ENCODE measurements at regions not wholly inside any gene's neighbourhood (a gene's known extent, or its start where the extent isn't known, plus 50 kb on each side); places are given as distances from the start of the nearest gene placed in this dataset.

DNA sequence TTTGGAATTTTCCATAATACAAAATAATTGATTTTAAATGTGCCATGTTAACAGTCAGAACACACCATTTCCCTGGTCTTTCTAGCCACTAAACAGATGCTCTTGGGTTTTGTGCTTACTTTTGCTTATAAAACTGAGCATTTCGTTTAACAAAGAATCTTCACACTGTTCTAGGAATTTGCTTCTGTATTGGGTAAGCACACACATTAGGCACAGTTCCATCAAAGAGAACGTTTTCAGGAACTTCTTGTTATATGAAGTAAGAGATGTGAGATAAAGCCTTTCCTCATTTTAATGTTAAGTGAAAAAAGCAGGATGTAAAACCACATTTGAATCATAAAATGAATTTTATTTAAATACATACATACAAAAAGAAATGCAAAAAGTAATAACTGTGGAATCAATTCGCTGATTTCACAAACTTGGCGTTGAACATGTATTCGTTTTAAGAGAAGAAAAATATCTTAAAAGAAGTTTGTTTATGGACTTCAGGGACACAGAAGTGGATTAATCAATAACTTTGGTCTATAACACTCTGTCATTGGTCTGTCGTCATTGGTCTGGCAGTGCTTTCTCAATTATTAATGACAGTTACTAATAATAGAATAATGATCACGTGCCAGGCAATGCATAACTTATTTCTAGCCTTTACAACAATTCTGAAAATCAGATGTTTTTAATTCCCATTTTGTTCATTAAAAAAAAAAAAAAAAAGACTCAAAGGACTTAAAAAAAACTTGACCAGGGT is 199.9 kb upstream of the PRDM1 start:
- no peak overlapping the region for H3K4me3 ChIP-seq (ENCODE audit: low read length)
- H3K27ac ChIP-seq (ENCODE audit: low read length), result no peak overlapping the region
- H3K9me3 ChIP-seq (ENCODE audit: insufficient read depth, low read depth, low read length), result no peaks in the 10 kb centered on the region
- H3K4me1 ChIP-seq (ENCODE audit: insufficient read depth, low read length), result peaks cover 8% of the 10 kb centered on the region; the same call in 1 of the 2 replicates
- H3K9ac ChIP-seq (ENCODE audit: low read depth, low read length), result no peak overlapping the region
- no peaks in the 10 kb centered on the region for H3K36me3 ChIP-seq (ENCODE audit: insufficient read depth, low read depth, low read length)
- H3K27me3 ChIP-seq (ENCODE audit: insufficient read depth, low read length), result no peaks in the 10 kb centered on the region

DNA sequence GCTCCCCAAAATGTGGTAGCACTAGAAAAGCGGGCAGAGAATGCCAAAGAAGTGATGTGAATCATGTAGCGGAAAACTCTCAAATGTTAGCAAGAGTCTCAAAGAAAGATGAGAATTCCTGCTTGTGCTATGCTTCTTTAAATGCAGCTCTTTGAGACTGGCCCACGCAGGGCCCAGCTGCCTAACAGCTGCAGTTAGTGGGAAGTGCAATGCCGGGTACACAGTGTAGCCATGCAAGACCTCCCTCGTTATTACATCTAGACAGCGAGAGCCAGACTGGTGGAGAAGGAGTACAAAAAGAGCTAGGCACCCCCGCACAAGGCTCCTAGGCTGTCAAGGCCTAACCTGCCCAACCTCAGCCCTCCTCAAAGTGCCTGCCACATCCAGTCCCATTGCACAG is 201.7 kb upstream of the PRDM1 start:
- no peak overlapping the region for H3K27ac ChIP-seq (ENCODE audit: low read length)

DNA sequence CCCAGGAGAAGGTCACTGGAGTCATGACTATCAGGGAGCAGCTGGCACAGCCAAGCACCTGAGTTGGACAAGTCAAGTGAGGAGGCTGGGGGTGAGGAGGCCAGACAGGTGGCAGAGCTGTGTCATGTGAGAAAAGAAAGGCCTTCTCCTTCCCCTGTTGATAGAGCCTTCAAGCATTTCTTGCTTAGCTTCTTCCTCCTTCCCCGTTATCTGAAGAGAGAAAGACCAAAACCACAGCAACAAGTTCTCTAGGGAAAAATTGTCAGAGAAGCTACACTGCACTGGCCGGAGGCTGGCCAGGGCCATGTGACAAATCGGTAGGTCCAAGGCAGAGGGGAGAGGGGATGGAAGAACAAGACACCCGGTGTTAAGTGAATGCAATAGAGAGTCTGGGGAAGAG is 202.1 kb upstream of the PRDM1 start:
- Histone ChIP-seq H3K4me1 (ENCODE audit: insufficient read depth, low read length) (peaks cover 8% of the 10 kb centered on the region; the same call in 1 of the 2 replicates), H3K27ac (ENCODE audit: low read length) (no peak overlapping the region)

More for the DNA sequence above, 201.7 kb upstream of the PRDM1 start:
- no peaks in the 10 kb centered on the region for H3K9me3 ChIP-seq (ENCODE audit: insufficient read depth, low read depth, low read length)
- H3K4me1 ChIP-seq (ENCODE audit: insufficient read depth, low read length), result peaks cover 8% of the 10 kb centered on the region; the same call in 1 of the 2 replicates
- no peaks in the 10 kb centered on the region for H3K36me3 ChIP-seq (ENCODE audit: insufficient read depth, low read depth, low read length)
- H3K27me3 ChIP-seq (ENCODE audit: insufficient read depth, low read length), result no peaks in the 10 kb centered on the region
- H3K4me3 ChIP-seq (ENCODE audit: low read length), result no peak overlapping the region
- no peak overlapping the region for H3K9ac ChIP-seq (ENCODE audit: low read depth, low read length)

DNA sequence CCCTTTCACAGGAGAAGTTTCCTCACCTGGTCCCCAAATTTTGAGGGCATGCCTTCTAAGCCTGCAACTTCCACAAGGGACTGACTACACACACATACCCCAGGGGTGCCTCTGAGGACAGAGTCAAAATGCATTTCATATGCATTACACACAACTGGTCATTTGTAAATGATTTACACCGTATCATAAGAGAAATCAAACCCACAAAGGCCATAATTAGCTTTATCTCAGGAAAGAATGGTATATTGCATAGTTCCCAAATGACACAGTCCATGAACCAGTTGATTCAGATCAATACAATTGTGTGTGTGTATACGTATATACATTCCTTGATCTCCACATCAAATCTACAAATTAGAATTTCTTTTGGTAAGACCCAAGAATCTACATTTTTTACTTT is 203.3 kb upstream of the PRDM1 start:
- Histone ChIP-seq H3K9ac (ENCODE audit: low read depth, low read length) (no peak overlapping the region), H3K27ac (ENCODE audit: low read length) (no peak overlapping the region), H3K9me3 (ENCODE audit: insufficient read depth, low read depth, low read length) (no peaks in the 10 kb centered on the region), H3K4me3 (ENCODE audit: low read length) (no peak overlapping the region), H3K4me1 (ENCODE audit: insufficient read depth, low read length) (peaks cover 7% of the 10 kb centered on the region; the same call in 1 of the 2 replicates), H3K36me3 (ENCODE audit: insufficient read depth, low read depth, low read length) (no peaks in the 10 kb centered on the region), H3K27me3 (ENCODE audit: insufficient read depth, low read length) (no peaks in the 10 kb centered on the region)

More for the DNA sequence above, 202.1 kb upstream of the PRDM1 start:
- Histone ChIP-seq H3K27me3 (ENCODE audit: insufficient read depth, low read length) (no peaks in the 10 kb centered on the region), H3K4me3 (ENCODE audit: low read length) (no peak overlapping the region), H3K9me3 (ENCODE audit: insufficient read depth, low read depth, low read length) (no peaks in the 10 kb centered on the region), H3K9ac (ENCODE audit: low read depth, low read length) (no peak overlapping the region), H3K36me3 (ENCODE audit: insufficient read depth, low read depth, low read length) (no peaks in the 10 kb centered on the region)

- H3K9ac ChIP-seq (ENCODE audit: low read depth, low read length), result no peak overlapping the region
- H3K27me3 ChIP-seq (ENCODE audit: insufficient read depth, low read length), result no peaks in the 10 kb centered on the region
- H3K4me3 ChIP-seq (ENCODE audit: low read length), result no peak overlapping the region
- no peak overlapping the region for H3K27ac ChIP-seq (ENCODE audit: low read length)
- H3K4me1 ChIP-seq (ENCODE audit: insufficient read depth, low read length), result peaks cover 4% of the 10 kb centered on the region; the same call in 1 of the 2 replicates
- H3K9me3 ChIP-seq (ENCODE audit: insufficient read depth, low read depth, low read length), result no peaks in the 10 kb centered on the region
- no peaks in the 10 kb centered on the region for H3K36me3 ChIP-seq (ENCODE audit: insufficient read depth, low read depth, low read length)
These were observed 203.9 kb upstream of the PRDM1 start for GRCh38 chr6:105882121-105882803.

- no peak overlapping the region for H3K9ac ChIP-seq (ENCODE audit: low read depth, low read length)
These were observed 204.5 kb upstream of the PRDM1 start for GRCh38 chr6:105881608-105882007.

DNA sequence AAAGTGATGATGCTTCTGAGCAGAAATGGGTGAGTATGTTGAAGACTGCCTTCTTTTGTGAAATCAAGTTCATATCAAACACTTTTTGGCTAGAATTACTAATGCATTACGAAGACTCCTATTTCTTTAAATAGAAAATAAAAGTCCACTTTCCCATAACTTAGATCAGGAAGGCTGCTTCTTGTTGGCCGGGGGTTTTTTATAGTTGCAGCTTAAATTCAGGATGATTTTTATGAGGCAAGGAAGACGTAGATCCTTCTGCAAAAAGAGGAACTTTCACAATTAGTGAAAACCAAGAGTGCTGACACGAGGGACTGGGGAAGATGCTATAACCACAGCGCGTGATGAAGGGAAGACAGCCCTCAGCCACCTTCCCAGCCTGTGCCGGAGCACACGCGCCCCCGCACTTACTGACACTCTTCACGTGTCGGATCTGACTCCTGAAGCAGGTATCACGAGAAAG is 206.1 kb upstream of the PRDM1 start:
- Histone ChIP-seq H3K4me1 (ENCODE audit: insufficient read depth, low read length) (no peaks in the 10 kb centered on the region), H3K9ac (ENCODE audit: low read depth, low read length) (no peak overlapping the region), H3K27me3 (ENCODE audit: insufficient read depth, low read length) (no peaks in the 10 kb centered on the region), H3K27ac (ENCODE audit: low read length) (no peak overlapping the region), H3K4me3 (ENCODE audit: low read length) (no peak overlapping the region), H3K9me3 (ENCODE audit: insufficient read depth, low read depth, low read length) (no peaks in the 10 kb centered on the region), H3K36me3 (ENCODE audit: insufficient read depth, low read depth, low read length) (no peaks in the 10 kb centered on the region)

More at GRCh38 chr6:105881608-105882007, 204.5 kb upstream of the PRDM1 start:
- Histone ChIP-seq H3K9me3 (ENCODE audit: insufficient read depth, low read depth, low read length) (no peaks in the 10 kb centered on the region), H3K4me1 (ENCODE audit: insufficient read depth, low read length) (no peaks in the 10 kb centered on the region; the same call in 1 of the 2 replicates), H3K27me3 (ENCODE audit: insufficient read depth, low read length) (no peaks in the 10 kb centered on the region), H3K27ac (ENCODE audit: low read length) (no peak overlapping the region), H3K4me3 (ENCODE audit: low read length) (no peak overlapping the region), H3K36me3 (ENCODE audit: insufficient read depth, low read depth, low read length) (no peaks in the 10 kb centered on the region)

- Histone ChIP-seq H3K4me3 (ENCODE audit: low read length) (no peak overlapping the region), H3K27ac (ENCODE audit: low read length) (no peak overlapping the region), H3K9me3 (ENCODE audit: insufficient read depth, low read depth, low read length) (no peaks in the 10 kb centered on the region), H3K36me3 (ENCODE audit: insufficient read depth, low read depth, low read length) (no peaks in the 10 kb centered on the region), H3K4me1 (ENCODE audit: insufficient read depth, low read length) (no peaks in the 10 kb centered on the region), H3K9ac (ENCODE audit: low read depth, low read length) (no peak overlapping the region), H3K27me3 (ENCODE audit: insufficient read depth, low read length) (no peaks in the 10 kb centered on the region)
These were observed 207.0 kb upstream of the PRDM1 start for GRCh38 chr6:105879146-105879545.

GRCh38 chr6:105875974-105876640 is 210.0 kb upstream of the PRDM1 start:
- no peaks in the 10 kb centered on the region for H3K27me3 ChIP-seq (ENCODE audit: insufficient read depth, low read length)
- no peaks in the 10 kb centered on the region for H3K4me1 ChIP-seq (ENCODE audit: insufficient read depth, low read length)
- no peak overlapping the region for H3K27ac ChIP-seq (ENCODE audit: low read length)
- H3K36me3 ChIP-seq (ENCODE audit: insufficient read depth, low read depth, low read length), result no peaks in the 10 kb centered on the region
- no peaks in the 10 kb centered on the region for H3K9me3 ChIP-seq (ENCODE audit: insufficient read depth, low read depth, low read length)
- H3K9ac ChIP-seq (ENCODE audit: low read depth, low read length), result no peak overlapping the region
- no peak overlapping the region for H3K4me3 ChIP-seq (ENCODE audit: low read length)

GRCh38 chr6:105874835-105875626 is 211.1 kb upstream of the PRDM1 start:
- Histone ChIP-seq H3K4me3 (ENCODE audit: low read length) (no peak overlapping the region), H3K36me3 (ENCODE audit: insufficient read depth, low read depth, low read length) (no peaks in the 10 kb centered on the region), H3K4me1 (ENCODE audit: insufficient read depth, low read length) (peaks cover 3% of the 10 kb centered on the region; the same call in 1 of the 2 replicates), H3K27ac (ENCODE audit: low read length) (no peak overlapping the region), H3K9me3 (ENCODE audit: insufficient read depth, low read depth, low read length) (no peaks in the 10 kb centered on the region), H3K27me3 (ENCODE audit: insufficient read depth, low read length) (no peaks in the 10 kb centered on the region), H3K9ac (ENCODE audit: low read depth, low read length) (no peak overlapping the region)

DNA sequence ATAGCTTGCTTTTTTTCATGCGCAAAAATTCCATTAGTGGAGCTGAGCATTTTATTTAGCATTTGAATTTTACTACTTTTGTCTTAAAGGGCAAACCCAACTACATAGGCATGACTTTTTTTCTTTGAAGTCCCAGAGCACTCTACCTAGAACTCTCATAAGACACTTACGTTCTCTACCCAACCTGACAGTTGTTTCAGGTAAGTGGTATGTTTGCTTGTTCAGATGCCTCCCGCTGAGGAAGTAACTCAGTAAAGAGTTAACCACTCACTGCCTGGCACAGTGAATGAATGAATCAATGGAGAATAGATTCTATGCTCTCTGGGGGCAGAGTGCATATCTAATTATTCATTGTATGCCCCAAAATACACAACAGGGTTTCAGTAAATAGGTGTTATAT is 212.3 kb upstream of the PRDM1 start:
- Histone ChIP-seq H3K27ac (ENCODE audit: low read length) (no peak overlapping the region), H3K36me3 (ENCODE audit: insufficient read depth, low read depth, low read length) (no peaks in the 10 kb centered on the region), H3K4me1 (ENCODE audit: insufficient read depth, low read length) (peaks cover 3% of the 10 kb centered on the region; the same call in 1 of the 2 replicates), H3K9me3 (ENCODE audit: insufficient read depth, low read depth, low read length) (no peaks in the 10 kb centered on the region), H3K9ac (ENCODE audit: low read depth, low read length) (no peak overlapping the region), H3K4me3 (ENCODE audit: low read length) (no peak overlapping the region), H3K27me3 (ENCODE audit: insufficient read depth, low read length) (no peaks in the 10 kb centered on the region)
